Islet precursor cell (in vitro differentiated cells): ENCODE measurements at regions not wholly inside any gene's neighbourhood (a gene's known extent, or its start where the extent isn't known, plus 50 kb on each side); places are given as distances from the start of the nearest gene placed in this dataset.

ENCODE experiments used
- DNase-seq: peaks from one replicate; pipeline ENCODE4 v3.0.0-alpha.2; 2018

DNA sequence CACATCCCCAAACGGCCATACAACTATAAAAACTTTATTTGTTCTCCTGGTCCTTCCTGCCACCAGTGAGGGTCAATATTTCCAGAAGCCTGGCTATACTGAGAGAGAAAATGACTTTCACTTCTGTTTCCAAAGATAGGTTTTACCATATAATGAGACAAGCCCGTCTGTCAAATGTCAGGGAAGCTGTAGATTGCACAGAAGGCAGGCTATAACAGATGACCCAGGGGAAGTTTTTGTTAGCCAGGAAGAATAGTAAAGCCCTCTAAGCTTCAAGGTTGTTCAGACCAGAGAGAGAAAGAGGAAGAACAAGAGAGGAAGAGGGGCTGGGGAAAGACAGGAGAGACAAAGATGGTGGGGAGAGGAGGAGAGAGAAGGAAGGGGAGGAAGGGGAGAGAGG is 217.5 kb downstream of the GBA3 start:
- DNase-seq = no peak

DNA sequence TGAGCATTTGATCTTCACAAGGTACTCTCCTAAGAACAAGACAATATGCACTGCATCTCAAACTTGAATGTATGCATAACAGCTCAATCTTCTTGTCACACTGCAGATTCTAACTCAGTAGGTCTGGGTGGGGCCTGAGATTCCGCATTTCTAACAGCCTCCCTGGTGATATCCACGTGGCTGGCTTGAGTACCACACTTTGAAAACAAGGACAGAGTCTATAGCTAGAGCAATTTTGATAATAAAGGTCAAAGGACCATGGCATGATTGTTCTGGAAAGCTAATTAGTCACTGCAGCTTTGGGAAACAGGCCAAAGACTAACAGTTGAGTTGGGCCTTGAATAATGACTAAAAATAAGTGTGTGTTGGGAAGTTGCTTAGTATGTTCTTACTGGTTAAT is 213.3 kb downstream of the GBA3 start:
- no peak for DNase-seq

DNA sequence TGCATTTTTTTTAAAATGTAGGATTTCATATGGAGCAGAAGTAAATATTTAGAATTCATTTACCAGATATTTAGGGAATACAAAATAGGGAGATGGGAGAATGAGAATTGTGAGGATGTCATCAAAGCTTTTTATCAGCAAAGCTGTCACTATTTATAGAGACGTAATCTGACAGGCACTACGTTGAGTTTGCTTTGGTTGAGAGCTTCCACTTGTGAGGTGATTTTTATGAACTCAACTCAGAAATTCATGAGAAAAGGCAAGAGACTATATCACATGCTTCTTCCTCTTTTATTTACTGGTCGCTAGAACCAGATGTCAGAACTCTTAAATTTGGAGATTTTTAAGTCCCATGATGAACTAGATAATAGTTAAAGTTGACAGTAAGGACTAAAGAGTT is 211.2 kb downstream of the GBA3 start:
- DNase-seq = no peak

DNA sequence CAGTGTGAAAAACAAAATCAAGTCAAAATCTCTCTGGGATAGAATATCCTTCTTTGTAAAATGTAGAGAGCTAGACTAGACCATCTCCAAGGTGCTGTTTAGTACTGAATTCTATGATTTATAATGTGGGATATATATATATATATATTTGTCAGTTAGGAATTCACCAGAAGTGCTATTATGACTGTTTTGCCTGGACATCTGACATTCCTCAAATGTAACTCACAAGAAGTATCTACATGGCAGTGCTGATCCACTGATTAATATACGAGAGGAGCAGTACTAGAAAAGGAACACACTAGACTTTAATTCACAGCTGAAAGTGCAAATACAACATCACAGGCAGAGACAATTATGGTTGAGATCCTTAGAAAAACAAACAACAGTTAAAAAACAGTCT is 208.9 kb downstream of the GBA3 start:
- DNase-seq = no peak

DNA sequence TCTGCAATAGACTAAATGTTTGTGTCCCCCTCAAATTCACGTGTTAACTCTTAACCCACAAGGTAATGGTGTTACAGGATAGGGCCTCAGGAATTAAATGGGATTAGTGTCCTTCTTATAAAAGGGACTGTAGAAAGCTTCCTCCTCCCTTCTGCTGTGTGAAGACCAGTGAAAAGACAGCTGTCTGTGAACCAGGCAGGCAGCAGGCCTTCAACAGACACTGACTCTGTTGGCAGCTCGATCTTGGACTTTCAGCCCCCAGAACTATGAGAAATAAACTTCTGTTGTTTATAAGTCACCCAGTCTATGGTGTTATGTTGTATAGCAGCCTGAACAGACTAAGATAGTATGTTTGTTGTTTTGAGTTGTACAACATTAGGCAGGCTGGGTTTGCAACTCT is 208.1 kb downstream of the GBA3 start:
- no peak for DNase-seq

DNA sequence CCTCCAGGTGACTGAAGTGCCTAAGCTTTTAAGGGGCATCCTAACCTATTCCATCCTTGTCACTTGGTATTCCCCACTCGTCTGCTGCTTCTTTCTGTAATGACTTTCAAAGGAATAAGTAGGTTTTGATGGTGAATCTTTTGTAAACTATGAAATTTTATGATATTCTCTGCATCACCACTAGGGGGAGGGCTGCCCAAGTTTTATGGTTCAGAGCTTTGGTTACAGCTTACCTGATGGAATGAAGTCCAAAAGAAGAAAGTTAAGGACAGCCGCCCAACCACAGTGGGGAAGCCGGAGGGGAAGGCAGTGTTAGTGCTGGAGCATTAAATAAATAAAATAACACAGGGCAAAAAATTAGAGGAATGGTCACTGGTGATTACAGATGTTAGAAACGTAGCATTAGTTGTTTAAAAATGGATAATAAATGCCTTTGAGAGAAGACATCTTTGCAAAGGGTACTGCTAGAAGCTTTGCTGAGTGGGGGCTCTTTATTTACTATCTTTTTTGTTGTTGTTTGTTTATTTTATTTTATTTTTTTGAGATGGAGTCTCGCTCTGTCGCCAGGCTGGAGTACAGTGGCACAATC is 204.9 kb downstream of the GBA3 start:
- peak; percentile 58 for DNase-seq

GRCh38 chr4:22895482-22895881 is 202.7 kb downstream of the GBA3 start:
- DNase-seq = no peak

GRCh38 chr4:22884157-22884556 is 191.4 kb downstream of the GBA3 start:
- no peak for DNase-seq

DNA sequence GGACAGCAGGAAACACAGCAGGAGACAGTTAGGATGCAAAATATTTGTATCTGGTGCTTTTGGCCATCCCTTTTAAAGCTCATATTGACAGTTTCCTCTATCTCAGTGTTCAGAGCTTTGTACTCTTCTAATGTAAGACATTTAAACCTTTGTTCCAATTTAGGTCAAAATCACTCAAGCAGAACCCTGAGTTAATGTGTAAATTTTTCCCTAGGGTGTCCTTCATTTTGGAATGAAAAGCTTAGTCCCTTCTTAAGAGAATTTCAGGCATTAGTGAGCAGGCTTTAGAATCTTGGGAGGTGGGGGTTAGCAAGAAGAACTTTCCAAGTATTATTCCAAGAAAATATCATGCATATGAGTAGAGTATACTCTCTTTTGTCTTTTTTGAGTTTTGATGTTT is 188.7 kb downstream of the GBA3 start:
- no peak for DNase-seq

- DNase-seq = no peak
Observed at GRCh38 chr4:22877486-22878052, 184.8 kb downstream of the GBA3 start.

GRCh38 chr4:22876270-22876669 is 183.5 kb downstream of the GBA3 start:
- DNase-seq = no peak

- DNase-seq = no peak
Observed at GRCh38 chr4:22875587-22876257, 183.0 kb downstream of the GBA3 start.

- no peak for DNase-seq
Observed at GRCh38 chr4:22874334-22874912, 181.7 kb downstream of the GBA3 start.

DNA sequence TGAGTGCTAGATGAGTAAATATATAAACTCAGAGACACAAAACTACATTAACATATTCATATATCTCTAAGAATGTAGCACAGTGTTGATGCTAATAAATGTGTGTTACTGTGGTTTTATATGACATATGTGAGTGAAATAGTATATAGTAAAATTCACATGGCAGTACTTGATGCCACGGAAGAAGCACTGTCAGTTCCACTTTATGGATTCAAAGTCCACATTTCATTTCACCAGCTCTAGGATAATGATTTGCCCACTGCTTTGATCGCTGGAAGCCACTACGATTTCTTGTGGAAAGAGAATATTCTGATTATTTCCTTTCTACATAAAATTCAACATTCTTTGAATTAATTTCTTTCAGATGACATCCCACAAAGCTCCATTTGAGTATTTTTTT is 181.2 kb downstream of the GBA3 start:
- DNase-seq = no peak

- DNase-seq = no peak
Observed at GRCh38 chr4:22870847-22871449, 178.2 kb downstream of the GBA3 start.

DNA sequence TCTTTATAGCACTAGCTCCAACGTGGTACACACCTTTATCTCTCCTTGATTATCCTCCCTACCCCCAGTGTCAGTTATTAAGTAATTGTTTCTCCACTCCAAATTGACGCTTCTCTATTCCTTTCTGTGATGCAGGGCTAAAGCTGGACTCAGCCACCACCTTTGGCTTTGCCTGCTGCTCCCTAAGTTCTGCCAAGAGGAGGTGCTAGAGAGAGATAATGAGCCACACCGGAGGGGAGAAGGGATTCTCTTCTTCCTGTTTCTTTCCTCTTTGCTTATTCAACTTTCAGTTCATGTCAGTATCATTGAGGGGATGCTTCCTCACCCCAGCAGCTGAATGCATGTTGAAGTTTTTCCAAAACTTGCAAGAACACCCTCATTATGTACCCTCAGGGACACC is 176.5 kb downstream of the GBA3 start:
- DNase-seq = no peak
